ENCODE measurements at regions not wholly inside any gene's neighbourhood (a gene's known extent, or its start where the extent isn't known, plus 50 kb on each side); places are given as distances from the start of the nearest gene placed in this dataset.

DNA sequence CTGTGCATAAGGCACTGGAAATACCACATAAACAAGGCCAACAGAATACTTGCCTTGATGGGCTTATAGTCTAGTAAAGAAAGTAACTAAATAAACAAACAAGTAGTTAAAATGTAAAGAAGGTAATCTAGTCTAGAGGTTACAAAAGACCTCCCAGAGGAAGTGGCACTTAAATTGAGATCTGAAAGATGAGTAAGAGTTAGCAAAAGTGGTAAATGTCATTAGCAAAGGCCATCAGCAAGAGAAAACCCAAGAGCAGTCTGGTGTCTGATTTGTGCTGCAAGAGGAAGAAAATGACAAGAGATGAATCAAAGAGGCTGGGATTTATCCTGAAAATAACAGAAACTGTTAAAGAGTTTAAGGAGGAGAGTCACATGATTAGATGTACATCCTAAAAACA lies 96.6 kb upstream of the SMLR1 start:
- no peak for DNase-seq (ENCODE audit: low read depth)
- no peak overlapping the region for H3K4me3 ChIP-seq (ENCODE audit: low read depth, low read length)
- TF ChIP-seq, protein P1, sequence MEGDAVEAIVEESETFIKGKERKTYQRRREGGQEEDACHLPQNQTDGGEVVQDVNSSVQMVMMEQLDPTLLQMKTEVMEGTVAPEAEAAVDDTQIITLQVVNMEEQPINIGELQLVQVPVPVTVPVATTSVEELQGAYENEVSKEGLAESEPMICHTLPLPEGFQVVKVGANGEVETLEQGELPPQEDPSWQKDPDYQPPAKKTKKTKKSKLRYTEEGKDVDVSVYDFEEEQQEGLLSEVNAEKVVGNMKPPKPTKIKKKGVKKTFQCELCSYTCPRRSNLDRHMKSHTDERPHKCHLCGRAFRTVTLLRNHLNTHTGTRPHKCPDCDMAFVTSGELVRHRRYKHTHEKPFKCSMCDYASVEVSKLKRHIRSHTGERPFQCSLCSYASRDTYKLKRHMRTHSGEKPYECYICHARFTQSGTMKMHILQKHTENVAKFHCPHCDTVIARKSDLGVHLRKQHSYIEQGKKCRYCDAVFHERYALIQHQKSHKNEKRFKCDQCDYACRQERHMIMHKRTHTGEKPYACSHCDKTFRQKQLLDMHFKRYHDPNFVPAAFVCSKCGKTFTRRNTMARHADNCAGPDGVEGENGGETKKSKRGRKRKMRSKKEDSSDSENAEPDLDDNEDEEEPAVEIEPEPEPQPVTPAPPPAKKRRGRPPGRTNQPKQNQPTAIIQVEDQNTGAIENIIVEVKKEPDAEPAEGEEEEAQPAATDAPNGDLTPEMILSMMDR (conservative IDR thresholded peaks at IDR 0.05; ENCODE audit: low read depth, low read length), result no peak

DNA sequence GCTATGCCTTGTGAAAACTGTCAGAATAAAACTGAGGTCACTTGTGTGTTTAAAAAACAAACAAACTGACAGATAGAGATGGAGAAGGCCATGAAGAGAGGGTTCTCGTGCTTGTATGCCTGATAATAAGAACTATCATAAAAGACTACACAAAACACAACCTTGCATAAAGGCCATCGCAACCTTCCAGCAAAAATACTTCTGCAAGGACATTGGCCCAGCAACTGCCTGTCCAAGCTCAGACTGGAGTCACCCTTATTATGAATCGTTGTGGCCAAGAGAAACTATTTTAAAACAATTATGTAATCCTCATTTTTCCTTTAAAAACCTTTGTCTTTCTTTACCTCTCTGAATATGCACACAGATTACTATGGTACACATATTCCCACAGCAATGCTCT lies 93.0 kb upstream of the SMLR1 start:
- no peak for DNase-seq (ENCODE audit: low read depth)
- TF ChIP-seq, protein P1 (conservative IDR thresholded peaks at IDR 0.05; ENCODE audit: low read depth, low read length), result no peak
- no peak overlapping the region for H3K4me3 ChIP-seq (ENCODE audit: low read depth, low read length)

DNA sequence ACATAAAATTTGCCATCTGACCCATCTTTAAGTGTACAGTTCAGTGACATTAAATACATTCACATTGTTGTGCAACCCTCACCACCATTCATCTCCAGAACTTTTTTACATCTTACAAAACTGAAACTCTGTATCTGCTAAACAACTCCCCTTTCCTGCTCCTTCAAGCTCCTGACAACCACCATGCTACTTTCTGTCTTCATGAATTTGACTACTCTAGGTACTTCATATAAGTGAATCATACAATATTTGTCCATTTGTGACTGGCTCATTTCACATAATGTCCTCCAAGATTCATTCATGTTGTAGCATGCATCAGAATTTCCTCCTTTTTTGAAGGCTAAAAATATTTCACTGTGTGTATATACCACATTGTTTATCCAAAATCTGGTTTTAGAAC lies 86.9 kb upstream of the SMLR1 start:
- H3K4me3 ChIP-seq (ENCODE audit: low read depth, low read length), result no peak overlapping the region
- TF ChIP-seq, protein P1 (conservative IDR thresholded peaks at IDR 0.05; ENCODE audit: low read depth, low read length), result no peak
- DNase-seq (ENCODE audit: low read depth), result no peak

DNA sequence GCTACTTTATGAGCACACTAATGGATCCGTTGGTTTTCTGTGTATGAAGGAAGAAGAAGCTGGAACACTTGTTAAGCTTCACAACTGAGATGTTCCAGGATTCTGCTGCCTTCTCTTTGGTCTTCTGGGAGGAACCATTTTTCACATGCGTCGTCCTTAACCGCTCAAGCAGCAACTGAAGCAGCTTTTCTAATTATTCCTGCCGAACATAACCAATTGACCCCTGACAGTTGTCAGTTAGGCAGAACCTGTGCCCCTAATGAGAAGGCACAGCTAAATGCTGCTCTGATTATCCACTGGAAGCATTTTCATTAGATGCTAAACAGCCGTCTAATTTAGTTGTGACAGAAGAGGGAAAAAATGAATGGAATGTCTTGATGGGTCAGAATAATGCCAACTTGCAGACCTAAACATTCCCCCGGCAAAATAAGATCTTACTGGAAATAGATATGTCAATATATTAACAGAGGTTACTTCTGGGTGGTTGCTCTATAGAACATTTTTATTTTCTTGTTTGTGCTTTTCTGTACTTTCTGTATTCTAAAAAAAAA lies 85.0 kb upstream of the SMLR1 start:
- TF ChIP-seq, protein P1 (conservative IDR thresholded peaks at IDR 0.05; ENCODE audit: low read depth, low read length), result no peak
- DNase-seq (ENCODE audit: low read depth), result no peak
- no peak overlapping the region for H3K4me3 ChIP-seq (ENCODE audit: low read depth, low read length)

DNA sequence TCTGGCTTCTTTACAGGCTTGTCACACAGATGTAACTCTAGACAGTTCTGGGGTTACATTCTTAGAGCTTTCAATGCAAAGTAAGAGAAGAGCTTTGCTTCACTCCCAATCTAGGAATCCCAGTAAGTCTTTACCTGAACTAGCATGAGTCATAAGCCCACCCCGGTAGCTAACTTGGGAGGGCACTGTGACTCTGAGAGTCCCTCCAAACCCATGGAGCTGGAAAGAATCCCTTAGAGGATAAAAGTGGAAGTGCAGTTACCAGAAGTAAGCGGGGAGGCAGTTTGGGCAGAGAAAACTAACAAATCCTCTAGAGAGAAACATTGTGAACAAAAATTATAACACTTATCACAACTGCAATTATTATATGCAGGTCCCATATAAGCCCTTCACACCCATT lies 84.0 kb upstream of the SMLR1 start:
- no peak for DNase-seq (ENCODE audit: low read depth)
- no peak overlapping the region for H3K4me3 ChIP-seq (ENCODE audit: low read depth, low read length)
- TF ChIP-seq, protein P1 (conservative IDR thresholded peaks at IDR 0.05; ENCODE audit: low read depth, low read length), result peak; percentile 19

DNA sequence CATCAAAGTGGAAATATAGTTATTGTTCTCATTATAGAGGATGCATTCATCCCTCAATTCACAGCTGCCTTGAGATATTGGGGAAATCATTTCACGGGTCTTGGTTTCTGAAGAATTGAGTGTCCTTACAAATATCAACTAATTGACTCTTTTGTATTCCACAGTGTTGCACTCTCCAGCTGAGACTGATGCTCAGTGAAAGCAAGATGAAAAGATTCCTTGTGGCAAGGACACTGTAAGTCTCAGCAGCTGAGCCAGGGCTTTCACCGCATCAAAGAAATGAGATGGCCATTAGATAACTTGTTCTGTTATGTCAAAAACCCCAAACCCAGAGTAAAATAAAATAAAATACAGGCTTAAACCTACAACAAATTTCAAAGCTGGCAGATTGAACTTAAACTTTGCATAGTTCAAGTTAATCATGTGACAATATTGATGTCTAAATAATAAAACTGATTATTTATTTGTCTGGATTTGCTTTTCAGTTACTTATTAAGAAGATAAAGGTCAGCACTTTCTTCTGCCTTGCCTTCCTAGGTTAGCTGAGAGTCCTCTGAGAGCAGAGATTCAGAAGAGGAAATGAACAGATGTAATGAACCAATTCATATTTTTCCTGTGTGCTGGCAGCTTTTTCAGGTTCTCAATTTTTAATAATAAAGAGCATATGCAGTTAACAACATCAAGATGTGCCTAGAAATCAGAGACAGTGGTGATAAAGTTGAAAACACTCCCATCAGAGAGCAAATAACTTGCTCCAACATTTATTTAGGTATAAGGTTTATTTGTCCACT lies 82.4 kb upstream of the SMLR1 start:
- no peak overlapping the region for H3K4me3 ChIP-seq (ENCODE audit: low read depth, low read length)
- TF ChIP-seq, protein P1 (conservative IDR thresholded peaks at IDR 0.05; ENCODE audit: low read depth, low read length), result no peak
- DNase-seq (ENCODE audit: low read depth), result no peak

DNA sequence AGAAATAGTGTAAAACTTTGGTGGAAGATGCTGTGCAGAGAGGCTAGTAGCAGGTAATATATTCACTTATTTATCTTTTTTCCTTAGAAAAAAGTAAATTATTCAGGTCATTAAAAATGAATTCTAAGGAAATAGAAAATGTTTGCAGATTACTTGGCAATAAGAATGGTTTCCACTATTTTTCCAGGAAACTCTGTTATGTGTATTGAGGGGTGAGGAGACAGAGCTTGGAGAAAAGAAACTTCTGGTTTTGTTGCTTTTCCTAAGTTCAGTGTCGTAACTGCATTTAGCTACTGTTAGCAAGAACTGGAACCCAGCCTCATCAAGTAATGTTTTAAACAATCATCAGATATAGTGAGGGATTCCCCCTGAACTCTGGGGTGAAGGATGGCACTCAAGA lies 79.2 kb upstream of the SMLR1 start:
- no peak for DNase-seq (ENCODE audit: low read depth)
- no peak overlapping the region for H3K4me3 ChIP-seq (ENCODE audit: low read depth, low read length)
- TF ChIP-seq, protein P1 (conservative IDR thresholded peaks at IDR 0.05; ENCODE audit: low read depth, low read length), result no peak
